Activated CD4-positive, alpha-beta T cell treated with anti-CD3 and anti-CD28 coated beads for 1 hour (primary cell): ENCODE measurements at regions not wholly inside any gene's neighbourhood (a gene's known extent, or its start where the extent isn't known, plus 50 kb on each side); places are given as distances from the start of the nearest gene placed in this dataset.
"Not testable (repeated sequence)": the region's sequence is repeated elsewhere in the genome, so short reads cannot be mapped to it uniquely, and the experiment has no call there.

Source experiments
- DNase-seq: peaks from one replicate; pipeline ENCODE4 v3.0.0-alpha.2; 2020

GRCh38 chr11:37246092-37246491, 648.1 kb upstream of the RAG2 start:
- not testable (repeated sequence) for DNase-seq

- DNase-seq, result no peak
These were observed 632.8 kb upstream of the RAG2 start for GRCh38 chr11:37230865-37231264.

GRCh38 chr11:37223962-37224361, 625.9 kb upstream of the RAG2 start:
- DNase-seq, result no peak

GRCh38 chr11:37203006-37203405, 605.0 kb upstream of the RAG2 start:
- no peak for DNase-seq

- no peak for DNase-seq
These were observed 601.0 kb upstream of the RAG2 start for GRCh38 chr11:37199082-37199481.

GRCh38 chr11:37184326-37184725, 586.3 kb upstream of the RAG2 start:
- no peak for DNase-seq

- DNase-seq, result no peak
These were observed 584.0 kb upstream of the RAG2 start for GRCh38 chr11:37182031-37182430.

GRCh38 chr11:37177721-37178120, 579.7 kb upstream of the RAG2 start:
- no peak for DNase-seq

- no peak for DNase-seq
These were observed 573.4 kb upstream of the RAG2 start for GRCh38 chr11:37171451-37171850.

GRCh38 chr11:37170311-37170710, 572.3 kb upstream of the RAG2 start:
- no peak for DNase-seq

- DNase-seq, result not testable (repeated sequence)
These were observed 547.4 kb upstream of the RAG2 start for GRCh38 chr11:37145434-37145833.

GRCh38 chr11:37142591-37142990, 544.6 kb upstream of the RAG2 start:
- no peak for DNase-seq

GRCh38 chr11:37141707-37142106, 543.7 kb upstream of the RAG2 start:
- no peak for DNase-seq

GRCh38 chr11:37135606-37136005, 537.6 kb upstream of the RAG2 start:
- not testable (repeated sequence) for DNase-seq

GRCh38 chr11:37134637-37135036, 536.6 kb upstream of the RAG2 start:
- no peak for DNase-seq

GRCh38 chr11:37124384-37124783, 526.3 kb upstream of the RAG2 start:
- DNase-seq, result no peak

GRCh38 chr11:37115963-37116362, 517.9 kb upstream of the RAG2 start:
- no peak for DNase-seq

GRCh38 chr11:37110385-37110784, 512.3 kb upstream of the RAG2 start:
- no peak for DNase-seq

GRCh38 chr11:37109286-37109585, 511.2 kb upstream of the RAG2 start:
- DNase-seq, result no peak

GRCh38 chr11:37108436-37109285, 510.6 kb upstream of the RAG2 start:
- no peak for DNase-seq

GRCh38 chr11:37107831-37108230, 509.8 kb upstream of the RAG2 start:
- DNase-seq, result no peak

GRCh38 chr11:37107415-37107814, 509.4 kb upstream of the RAG2 start:
- DNase-seq, result no peak

- DNase-seq, result no peak
These were observed 507.4 kb upstream of the RAG2 start for GRCh38 chr11:37105427-37105826.

GRCh38 chr11:37104380-37104779, 506.3 kb upstream of the RAG2 start:
- no peak for DNase-seq

GRCh38 chr11:37100008-37100407, 502.0 kb upstream of the RAG2 start:
- DNase-seq, result no peak
